GM23248 (cell line): ENCODE measurements at regions not wholly inside any gene's neighbourhood (a gene's known extent, or its start where the extent isn't known, plus 50 kb on each side); places are given as distances from the start of the nearest gene placed in this dataset.

Experiments used
- EZH2 ChIP-seq: fragments of 200-600 bp; sonication (generic); IDR thresholded peaks from 2 replicates; pipeline ENCODE4 v1.6.1; 2018; ENCODE audit warnings: antibody characterized with exemption, mild to moderate bottlenecking; ENCODE audit not compliant: insufficient read depth, poor library complexity, severe bottlenecking
- EZH2phosphoT487 ChIP-seq: fragments of 200-600 bp; sonication (generic); IDR thresholded peaks from 2 replicates; pipeline ENCODE4 v1.6.1; 2018; ENCODE audit warnings: antibody characterized with exemption, moderate library complexity, mild to moderate bottlenecking, low read depth; ENCODE audit not compliant: insufficient read depth

DNA sequence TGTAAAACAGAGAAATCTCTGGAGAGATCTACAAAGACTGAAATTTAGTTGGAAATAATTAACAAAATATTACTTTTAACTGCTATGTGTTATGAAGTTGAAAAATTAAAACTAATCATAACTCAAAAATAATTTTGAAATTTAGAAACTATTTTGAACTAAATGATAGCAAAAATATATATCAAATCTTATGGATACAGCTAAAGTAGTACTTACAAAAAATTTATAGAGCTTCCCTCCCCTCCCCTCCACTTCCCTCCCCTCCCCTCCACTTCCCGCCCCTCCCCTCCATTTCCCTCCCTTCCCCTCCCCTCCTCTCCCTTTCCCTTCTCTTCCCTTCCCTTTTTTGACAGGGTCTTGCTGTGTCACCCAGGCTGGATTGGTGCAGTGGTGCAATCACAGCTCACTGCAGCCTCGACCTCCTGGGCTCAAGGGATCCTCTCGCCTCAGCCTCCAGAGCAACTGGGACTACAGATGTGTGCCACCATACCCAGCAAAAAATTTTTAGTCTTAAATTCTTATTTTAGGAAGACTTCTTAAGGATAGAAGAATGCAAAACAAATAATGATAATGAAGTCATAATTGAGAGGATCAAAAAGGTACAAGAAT is 87.2 kb upstream of the RGS17 start:
- TF ChIP-seq EZH2: no peak
- no peak for TF ChIP-seq EZH2phosphoT487
